ENCODE measurements at regions not wholly inside any gene's neighbourhood (a gene's known extent, or its start where the extent isn't known, plus 50 kb on each side); places are given as distances from the start of the nearest gene placed in this dataset.

DNA sequence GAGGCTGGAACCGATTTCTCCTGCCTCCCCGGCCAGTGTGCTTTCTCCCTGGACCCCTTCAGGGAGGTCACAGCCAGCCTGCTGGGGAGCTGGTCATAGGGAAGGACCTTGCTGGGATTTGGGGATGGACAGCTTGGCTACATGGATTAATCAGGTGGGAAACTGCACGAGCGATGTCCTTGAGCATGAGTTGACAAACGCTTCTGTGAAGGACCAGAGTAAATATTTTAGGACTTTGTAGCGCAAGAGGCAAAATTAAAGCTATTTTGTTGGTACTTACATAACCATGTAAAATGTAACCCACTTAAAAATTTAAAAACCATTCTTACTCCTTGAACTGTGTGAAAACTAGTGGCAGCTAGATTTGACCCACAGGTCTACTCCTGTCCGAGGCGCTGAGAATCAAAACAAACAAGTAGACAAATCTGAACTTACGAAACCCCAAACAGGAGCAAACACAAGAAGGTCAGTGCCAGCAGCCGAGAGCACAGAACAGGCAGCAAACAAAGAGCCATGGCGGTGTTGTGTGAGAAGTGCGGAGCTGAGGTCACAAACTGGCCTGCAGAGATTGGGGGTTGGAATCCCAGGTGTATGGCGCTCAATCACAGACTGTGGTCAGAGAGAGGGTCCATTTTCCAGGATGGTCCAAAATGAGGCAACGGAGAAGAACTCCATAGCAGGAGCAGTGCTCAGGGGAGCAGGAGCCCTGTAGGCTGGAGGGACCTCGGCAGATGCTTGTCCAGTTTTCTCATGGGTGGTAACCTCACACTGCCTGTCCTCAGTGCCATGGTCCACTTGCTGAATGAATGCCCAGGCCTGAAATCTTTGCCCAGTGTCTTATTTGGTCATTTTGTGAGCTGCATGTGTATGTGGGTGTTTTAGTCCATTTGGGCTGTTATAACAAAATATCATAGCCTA is 79.2 kb upstream of the CLMN start (continued):
- TF ChIP-seq, protein P1, sequence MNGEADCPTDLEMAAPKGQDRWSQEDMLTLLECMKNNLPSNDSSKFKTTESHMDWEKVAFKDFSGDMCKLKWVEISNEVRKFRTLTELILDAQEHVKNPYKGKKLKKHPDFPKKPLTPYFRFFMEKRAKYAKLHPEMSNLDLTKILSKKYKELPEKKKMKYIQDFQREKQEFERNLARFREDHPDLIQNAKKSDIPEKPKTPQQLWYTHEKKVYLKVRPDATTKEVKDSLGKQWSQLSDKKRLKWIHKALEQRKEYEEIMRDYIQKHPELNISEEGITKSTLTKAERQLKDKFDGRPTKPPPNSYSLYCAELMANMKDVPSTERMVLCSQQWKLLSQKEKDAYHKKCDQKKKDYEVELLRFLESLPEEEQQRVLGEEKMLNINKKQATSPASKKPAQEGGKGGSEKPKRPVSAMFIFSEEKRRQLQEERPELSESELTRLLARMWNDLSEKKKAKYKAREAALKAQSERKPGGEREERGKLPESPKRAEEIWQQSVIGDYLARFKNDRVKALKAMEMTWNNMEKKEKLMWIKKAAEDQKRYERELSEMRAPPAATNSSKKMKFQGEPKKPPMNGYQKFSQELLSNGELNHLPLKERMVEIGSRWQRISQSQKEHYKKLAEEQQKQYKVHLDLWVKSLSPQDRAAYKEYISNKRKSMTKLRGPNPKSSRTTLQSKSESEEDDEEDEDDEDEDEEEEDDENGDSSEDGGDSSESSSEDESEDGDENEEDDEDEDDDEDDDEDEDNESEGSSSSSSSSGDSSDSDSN (CRISPR knock-in tag; IDR thresholded peaks at IDR 0.05) = 0 out of 2 replicates have a peak, but pooled peaks have one; percentile 26
- TF ChIP-seq HNF4A (CRISPR knock-in tag; IDR thresholded peaks at IDR 0.05) (peak; percentile 66), HDAC1 (CRISPR knock-in tag; IDR thresholded peaks at IDR 0.05) (peak; percentile 62), NR2F1 (CRISPR knock-in tag; IDR thresholded peaks at IDR 0.05) (peak; percentile 32 to 37; a peak in 1 of 4 replicates), EP300 (IDR thresholded peaks at IDR 0.05; ENCODE audit: low read depth in 2 of 2, low read length in 2 of 2) (peak in 1 of 2 experiments; percentile 46; a peak in 1 of 4 replicates), EP300 (CRISPR knock-in tag; IDR thresholded peaks at IDR 0.05; ENCODE audit: borderline replicate concordance) (no peak)
- TF ChIP-seq, protein P2, sequence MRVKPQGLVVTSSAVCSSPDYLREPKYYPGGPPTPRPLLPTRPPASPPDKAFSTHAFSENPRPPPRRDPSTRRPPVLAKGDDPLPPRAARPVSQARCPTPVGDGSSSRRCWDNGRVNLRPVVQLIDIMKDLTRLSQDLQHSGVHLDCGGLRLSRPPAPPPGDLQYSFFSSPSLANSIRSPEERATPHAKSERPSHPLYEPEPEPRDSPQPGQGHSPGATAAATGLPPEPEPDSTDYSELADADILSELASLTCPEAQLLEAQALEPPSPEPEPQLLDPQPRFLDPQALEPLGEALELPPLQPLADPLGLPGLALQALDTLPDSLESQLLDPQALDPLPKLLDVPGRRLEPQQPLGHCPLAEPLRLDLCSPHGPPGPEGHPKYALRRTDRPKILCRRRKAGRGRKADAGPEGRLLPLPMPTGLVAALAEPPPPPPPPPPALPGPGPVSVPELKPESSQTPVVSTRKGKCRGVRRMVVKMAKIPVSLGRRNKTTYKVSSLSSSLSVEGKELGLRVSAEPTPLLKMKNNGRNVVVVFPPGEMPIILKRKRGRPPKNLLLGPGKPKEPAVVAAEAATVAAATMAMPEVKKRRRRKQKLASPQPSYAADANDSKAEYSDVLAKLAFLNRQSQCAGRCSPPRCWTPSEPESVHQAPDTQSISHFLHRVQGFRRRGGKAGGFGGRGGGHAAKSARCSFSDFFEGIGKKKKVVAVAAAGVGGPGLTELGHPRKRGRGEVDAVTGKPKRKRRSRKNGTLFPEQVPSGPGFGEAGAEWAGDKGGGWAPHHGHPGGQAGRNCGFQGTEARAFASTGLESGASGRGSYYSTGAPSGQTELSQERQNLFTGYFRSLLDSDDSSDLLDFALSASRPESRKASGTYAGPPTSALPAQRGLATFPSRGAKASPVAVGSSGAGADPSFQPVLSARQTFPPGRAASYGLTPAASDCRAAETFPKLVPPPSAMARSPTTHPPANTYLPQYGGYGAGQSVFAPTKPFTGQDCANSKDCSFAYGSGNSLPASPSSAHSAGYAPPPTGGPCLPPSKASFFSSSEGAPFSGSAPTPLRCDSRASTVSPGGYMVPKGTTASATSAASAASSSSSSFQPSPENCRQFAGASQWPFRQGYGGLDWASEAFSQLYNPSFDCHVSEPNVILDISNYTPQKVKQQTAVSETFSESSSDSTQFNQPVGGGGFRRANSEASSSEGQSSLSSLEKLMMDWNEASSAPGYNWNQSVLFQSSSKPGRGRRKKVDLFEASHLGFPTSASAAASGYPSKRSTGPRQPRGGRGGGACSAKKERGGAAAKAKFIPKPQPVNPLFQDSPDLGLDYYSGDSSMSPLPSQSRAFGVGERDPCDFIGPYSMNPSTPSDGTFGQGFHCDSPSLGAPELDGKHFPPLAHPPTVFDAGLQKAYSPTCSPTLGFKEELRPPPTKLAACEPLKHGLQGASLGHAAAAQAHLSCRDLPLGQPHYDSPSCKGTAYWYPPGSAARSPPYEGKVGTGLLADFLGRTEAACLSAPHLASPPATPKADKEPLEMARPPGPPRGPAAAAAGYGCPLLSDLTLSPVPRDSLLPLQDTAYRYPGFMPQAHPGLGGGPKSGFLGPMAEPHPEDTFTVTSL (CRISPR knock-in tag; IDR thresholded peaks at IDR 0.05; ENCODE audit: borderline replicate concordance) = peak; percentile 50; the same call in 1 of the 2 replicates
- TF ChIP-seq, protein P3, sequence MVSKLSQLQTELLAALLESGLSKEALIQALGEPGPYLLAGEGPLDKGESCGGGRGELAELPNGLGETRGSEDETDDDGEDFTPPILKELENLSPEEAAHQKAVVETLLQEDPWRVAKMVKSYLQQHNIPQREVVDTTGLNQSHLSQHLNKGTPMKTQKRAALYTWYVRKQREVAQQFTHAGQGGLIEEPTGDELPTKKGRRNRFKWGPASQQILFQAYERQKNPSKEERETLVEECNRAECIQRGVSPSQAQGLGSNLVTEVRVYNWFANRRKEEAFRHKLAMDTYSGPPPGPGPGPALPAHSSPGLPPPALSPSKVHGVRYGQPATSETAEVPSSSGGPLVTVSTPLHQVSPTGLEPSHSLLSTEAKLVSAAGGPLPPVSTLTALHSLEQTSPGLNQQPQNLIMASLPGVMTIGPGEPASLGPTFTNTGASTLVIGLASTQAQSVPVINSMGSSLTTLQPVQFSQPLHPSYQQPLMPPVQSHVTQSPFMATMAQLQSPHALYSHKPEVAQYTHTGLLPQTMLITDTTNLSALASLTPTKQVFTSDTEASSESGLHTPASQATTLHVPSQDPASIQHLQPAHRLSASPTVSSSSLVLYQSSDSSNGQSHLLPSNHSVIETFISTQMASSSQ (IDR thresholded peaks at IDR 0.05; ENCODE audit: low read depth) = no peak
- TF ChIP-seq, protein P3 (CRISPR knock-in tag; IDR thresholded peaks at IDR 0.05; ENCODE audit: borderline replicate concordance) = no peak
- TF ChIP-seq, protein P4, sequence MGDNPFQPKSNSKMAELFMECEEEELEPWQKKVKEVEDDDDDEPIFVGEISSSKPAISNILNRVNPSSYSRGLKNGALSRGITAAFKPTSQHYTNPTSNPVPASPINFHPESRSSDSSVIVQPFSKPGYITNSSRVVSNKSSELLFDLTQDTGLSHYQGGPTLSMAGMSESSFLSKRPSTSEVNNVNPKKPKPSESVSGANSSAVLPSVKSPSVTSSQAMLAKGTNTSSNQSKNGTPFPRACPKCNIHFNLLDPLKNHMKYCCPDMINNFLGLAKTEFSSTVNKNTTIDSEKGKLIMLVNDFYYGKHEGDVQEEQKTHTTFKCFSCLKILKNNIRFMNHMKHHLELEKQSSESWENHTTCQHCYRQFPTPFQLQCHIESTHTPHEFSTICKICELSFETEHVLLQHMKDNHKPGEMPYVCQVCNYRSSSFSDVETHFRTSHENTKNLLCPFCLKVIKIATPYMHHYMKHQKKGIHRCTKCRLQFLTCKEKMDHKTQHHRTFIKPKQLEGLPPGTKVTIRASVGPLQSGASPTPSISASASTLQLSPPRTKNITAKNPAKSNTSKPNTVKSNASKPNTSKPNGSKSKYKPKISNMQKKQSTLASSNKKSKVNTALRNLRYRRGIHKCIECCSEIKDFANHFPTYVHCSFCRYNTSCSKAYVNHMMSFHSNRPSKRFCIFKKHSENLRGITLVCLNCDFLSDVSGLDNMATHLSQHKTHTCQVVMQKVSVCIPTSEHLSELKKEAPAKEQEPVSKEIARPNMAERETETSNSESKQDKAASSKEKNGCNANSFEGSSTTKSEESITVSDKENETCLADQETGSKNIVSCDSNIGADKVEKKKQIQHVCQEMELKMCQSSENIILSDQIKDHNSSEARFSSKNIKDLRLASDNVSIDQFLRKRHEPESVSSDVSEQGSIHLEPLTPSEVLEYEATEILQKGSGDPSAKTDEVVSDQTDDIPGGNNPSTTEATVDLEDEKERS (CRISPR knock-in tag; IDR thresholded peaks at IDR 0.05) = 0 out of 2 replicates have a peak, but pooled peaks have one; percentile 69

Measured in HepG2 (cell line).